ENCODE measurements at regions not wholly inside any gene's neighbourhood (a gene's known extent, or its start where the extent isn't known, plus 50 kb on each side); places are given as distances from the start of the nearest gene placed in this dataset.

GRCh38 chr16:5870886-5871691 is 773.5 kb upstream of the EEF2KMT start:
- Histone ChIP-seq H3K27me3 (ENCODE audit: control insufficient read depth, insufficient read depth, low read length) (no peaks in the 10 kb centered on the region), H3K4me1 (ENCODE audit: control insufficient read depth in 2 of 3, insufficient read depth in 2 of 3, low read depth in 1 of 3, low read length in 3 of 3) (no peaks in the 10 kb centered on the region), H3K36me3 (ENCODE audit: control insufficient read depth in 2 of 3, insufficient read depth in 3 of 3, low read length in 3 of 3) (no peaks in the 10 kb centered on the region), H3K9ac (ENCODE audit: low read length in 3 of 3) (no peak overlapping the region), H3K9me3 (ENCODE audit: control insufficient read depth in 2 of 3, insufficient read depth in 1 of 3, low read length in 3 of 3) (no peaks in the 10 kb centered on the region), H3K27ac (ENCODE audit: low read depth in 2 of 2, low read length in 2 of 2) (no peak overlapping the region), H3K4me3 (ENCODE audit: low read length in 3 of 3) (no peak overlapping the region)
- DNase-seq, result no peak
- no peak for TF ChIP-seq CTCF (IDR thresholded peaks at IDR 0.05; ENCODE audit: borderline replicate concordance, extremely low read depth, insufficient read depth)
- intact Hi-C loops (cut with DNase I), result no loop called here
- no peak for FAIRE-seq

- Histone ChIP-seq H3K4me3 (ENCODE audit: low read length in 3 of 3) (no peak overlapping the region), H3K9me3 (ENCODE audit: control insufficient read depth in 2 of 3, insufficient read depth in 1 of 3, low read length in 3 of 3) (no peaks in the 10 kb centered on the region), H3K4me1 (ENCODE audit: control insufficient read depth in 2 of 3, insufficient read depth in 2 of 3, low read depth in 1 of 3, low read length in 3 of 3) (no peaks in the 10 kb centered on the region), H3K9ac (ENCODE audit: low read length in 3 of 3) (no peak overlapping the region), H3K27me3 (ENCODE audit: control insufficient read depth, insufficient read depth, low read length) (no peaks in the 10 kb centered on the region), H3K27ac (ENCODE audit: low read depth in 2 of 2, low read length in 2 of 2) (no peak overlapping the region), H3K36me3 (ENCODE audit: control insufficient read depth in 2 of 3, insufficient read depth in 3 of 3, low read length in 3 of 3) (no peaks in the 10 kb centered on the region)
- intact Hi-C loops (cut with DNase I), result no loop called here
- DNase-seq (no peak), FAIRE-seq (no peak)
- TF ChIP-seq CTCF (IDR thresholded peaks at IDR 0.05; ENCODE audit: borderline replicate concordance, extremely low read depth, insufficient read depth), result no peak
Observed at GRCh38 chr16:5867250-5867649, 769.7 kb upstream of the EEF2KMT start.

GRCh38 chr16:5865236-5865635 is 767.6 kb upstream of the EEF2KMT start:
- FAIRE-seq, result no peak
- DNase-seq, result peak in 4 of 5 donors; percentile 74 to 86 (median 78)
- no peaks in the 10 kb centered on the region for H3K9me3 ChIP-seq (ENCODE audit: control insufficient read depth in 2 of 3, insufficient read depth in 1 of 3, low read length in 3 of 3)
- H3K4me1 ChIP-seq (ENCODE audit: control insufficient read depth in 2 of 3, insufficient read depth in 2 of 3, low read depth in 1 of 3, low read length in 3 of 3), result no peaks in the 10 kb centered on the region
- no peaks in the 10 kb centered on the region for H3K36me3 ChIP-seq (ENCODE audit: control insufficient read depth in 2 of 3, insufficient read depth in 3 of 3, low read length in 3 of 3)
- no peak for TF ChIP-seq CTCF (IDR thresholded peaks at IDR 0.05; ENCODE audit: borderline replicate concordance, extremely low read depth, insufficient read depth)
- no peak overlapping the region for H3K27ac ChIP-seq (ENCODE audit: low read depth in 2 of 2, low read length in 2 of 2)
- H3K4me3 ChIP-seq (ENCODE audit: low read length in 3 of 3), result no peak overlapping the region
- H3K9ac ChIP-seq (ENCODE audit: low read length in 3 of 3), result no peak overlapping the region
- H3K27me3 ChIP-seq (ENCODE audit: control insufficient read depth, insufficient read depth, low read length), result no peaks in the 10 kb centered on the region
- intact Hi-C loops (cut with DNase I), result no loop called here
